Activated CD8-positive, alpha-beta T cell treated with anti-CD3 and anti-CD28 coated beads for 36 hours (primary cell): ENCODE measurements at regions not wholly inside any gene's neighbourhood (a gene's known extent, or its start where the extent isn't known, plus 50 kb on each side); places are given as distances from the start of the nearest gene placed in this dataset.

Experiments
- ATAC-seq: fragments of 200-7000 bp; cut with Tn5 transposase; one replicate; pipeline ENCODE4 v1.10.0; 2021; ENCODE audit warnings: mild to moderate bottlenecking, moderate library complexity
- CTCF ChIA-PET: fragments of 350-600 bp; sonication (Branson Sonifier 250); formaldehyde crosslinking; loops from one replicate; lab custom pipeline; 2021; ENCODE audit warnings: antibody characterized with exemption; lab: Charles Lee
- POLR2A ChIA-PET: fragments of 350-600 bp; sonication (Branson Sonifier 250); formaldehyde crosslinking; loops from one replicate; lab custom pipeline; 2021; ENCODE audit warnings: antibody characterized with exemption; lab: Charles Lee
- DNase-seq: peaks from one replicate; pipeline ENCODE4 v3.0.0-alpha.2; 2020
- H3K27ac Mint-ChIP-seq: one replicate; pipeline ENCODE4 v1.8.0; 2021; ENCODE audit warnings: mild to moderate bottlenecking, mixed read lengths
- H3K27me3 Mint-ChIP-seq: one replicate; pipeline ENCODE4 v1.8.0; 2021; ENCODE audit warnings: mixed read lengths
- H3K36me3 Mint-ChIP-seq: one replicate; pipeline ENCODE4 v1.8.0; 2021; ENCODE audit warnings: low read depth, mixed read lengths
- H3K4me1 Mint-ChIP-seq: one replicate; pipeline ENCODE4 v1.8.0; 2021; ENCODE audit warnings: low read depth, mixed read lengths
- H3K4me3 Mint-ChIP-seq: one replicate; pipeline ENCODE4 v1.8.0; 2021; ENCODE audit warnings: mild to moderate bottlenecking, moderate library complexity, mixed read lengths
- H3K9me3 Mint-ChIP-seq: one replicate; pipeline ENCODE4 v1.8.0; 2021; ENCODE audit warnings: mixed read lengths
- CTCF ChIP-seq: fragments of 200-600 bp; IDR thresholded peaks from one replicate; pipeline ENCODE4 v1.8.0; 2022; ENCODE audit warnings: antibody characterized with exemption, mild to moderate bottlenecking
- intact Hi-C: fragments of 100-400 bp; cut with micrococcal nuclease; formaldehyde crosslinking; loops from one replicate; pipeline ENCODE4 v1.10.0; 2022

GRCh38 chr5:123249446-123249845, 160.4 kb downstream of the PRDM6 start:
- POLR2A ChIA-PET = interaction anchor here (0.7 kb wide), 1 partner anchor 1050 kb away, joined by 3 read pairs; no protein-coding TSS in a partner anchor
- H3K36me3 Mint-ChIP-seq = no peaks in the 10 kb centered on the region
- no peak overlapping the region for H3K27ac Mint-ChIP-seq
- DNase-seq (no peak), ATAC-seq (no peak)
- H3K4me1 Mint-ChIP-seq = no peaks in the 10 kb centered on the region
- H3K27me3 Mint-ChIP-seq = no peaks in the 10 kb centered on the region
- no peak for TF ChIP-seq CTCF
- H3K9me3 Mint-ChIP-seq = no peaks in the 10 kb centered on the region
- CTCF ChIA-PET = no interaction called here
- intact Hi-C loops = no loop called here
- no peak overlapping the region for H3K4me3 Mint-ChIP-seq

DNA sequence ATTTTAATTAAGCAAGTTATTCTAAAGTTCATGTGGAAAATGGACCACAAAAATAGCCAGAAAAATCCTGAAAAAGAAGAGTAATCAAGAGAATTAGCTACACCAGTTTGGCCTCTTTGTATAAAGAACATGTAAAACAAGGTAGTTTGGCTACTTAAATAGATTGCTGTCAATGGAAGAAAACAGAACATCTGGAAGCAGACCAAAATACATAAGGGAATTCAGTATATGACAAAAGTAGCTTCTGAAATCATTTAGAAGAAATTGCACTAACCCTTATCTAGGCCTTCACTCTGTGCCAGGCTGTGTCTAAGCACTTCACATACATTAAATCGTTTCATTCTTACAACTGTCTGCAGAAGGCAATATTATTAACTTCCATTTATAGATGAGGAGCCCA, 156.6 kb downstream of the PRDM6 start:
- TF ChIP-seq CTCF = no peak
- H3K36me3 Mint-ChIP-seq = no peaks in the 10 kb centered on the region
- no peaks in the 10 kb centered on the region for H3K4me1 Mint-ChIP-seq
- intact Hi-C loops = no loop called here
- H3K4me3 Mint-ChIP-seq = no peak overlapping the region
- ATAC-seq (no peak), DNase-seq (no peak)
- CTCF ChIA-PET = no interaction called here
- POLR2A ChIA-PET = no interaction called here
- H3K27ac Mint-ChIP-seq = no peak overlapping the region
- H3K27me3 Mint-ChIP-seq = no peaks in the 10 kb centered on the region
- H3K9me3 Mint-ChIP-seq = no peaks in the 10 kb centered on the region

DNA sequence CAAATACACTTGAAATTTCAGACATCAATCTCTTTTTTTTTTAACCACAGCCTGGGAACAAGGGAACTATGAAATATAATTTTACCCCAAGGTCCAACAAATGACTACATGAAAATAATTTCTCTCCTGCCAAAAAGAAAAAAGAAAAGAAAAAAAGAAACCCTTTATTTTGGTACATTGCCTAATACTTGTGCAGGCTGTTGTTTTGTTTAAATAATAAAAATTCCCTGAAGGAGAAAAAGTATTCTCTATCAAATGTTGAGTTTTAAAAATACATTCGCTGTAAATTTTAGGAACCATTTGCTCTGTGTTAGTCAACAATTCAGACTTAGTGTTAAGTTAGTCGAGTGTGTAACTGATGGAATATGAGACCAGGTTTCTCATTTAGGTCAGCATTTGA, 155.4 kb downstream of the PRDM6 start:
- Mint-ChIP-seq H3K4me3 (no peak overlapping the region), H3K27ac (no peak overlapping the region), H3K36me3 (no peaks in the 10 kb centered on the region), H3K27me3 (peaks cover 1% of the 10 kb centered on the region), H3K9me3 (no peaks in the 10 kb centered on the region), H3K4me1 (no peaks in the 10 kb centered on the region)
- ChIA-PET CTCF (no interaction called here), POLR2A (no interaction called here)
- DNase-seq = no peak
- TF ChIP-seq CTCF = no peak
- intact Hi-C loops = no loop called here
- no peak for ATAC-seq
